Prostate gland (tissue), 2 donors: ENCODE measurements at regions not wholly inside any gene's neighbourhood (a gene's known extent, or its start where the extent isn't known, plus 50 kb on each side); places are given as distances from the start of the nearest gene placed in this dataset.

Source experiments
- POLR2A ChIP-seq: fragments of 450-650 bp; IDR thresholded peaks from one replicate; pipeline ENCODE4 v1.6.1; 2016; ENCODE audit warnings: antibody characterized with exemption, mild to moderate bottlenecking
- TF ChIP-seq, protein P1 (sequence below), 4 experiments: fragments of 200-600 bp in 2 of 4; fragments of 450-650 bp in 2 of 4; sonication (generic) in 2 of 4; IDR thresholded peaks; 1 replicate in 3 of 4; 2 replicates in 1 of 4; pipeline ENCODE4 v1.5.1; 2016 to 2019; ENCODE audit warnings: antibody characterized with exemption in 4 of 4, mild to moderate bottlenecking in 2 of 4, moderate library complexity in 2 of 4

DNA sequence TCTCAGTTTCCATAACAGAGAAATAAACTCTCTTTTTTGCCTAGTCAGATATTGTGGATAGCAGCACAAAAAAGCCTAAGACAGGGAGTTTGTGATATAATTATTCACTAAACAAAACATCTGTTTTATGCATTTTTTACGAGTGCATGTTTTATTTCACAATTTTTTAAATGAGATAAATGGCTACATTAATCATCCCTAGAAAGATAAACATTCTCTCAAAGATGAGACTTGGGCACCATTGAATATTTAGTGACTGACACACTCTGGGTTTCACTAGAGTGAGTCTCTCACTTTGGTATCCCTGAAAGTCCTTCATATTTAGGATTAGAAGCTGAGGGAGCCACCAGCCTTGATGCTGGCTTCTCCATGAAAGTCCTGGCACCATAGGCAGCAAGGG lies 74.3 kb upstream of the LRCH1 start:
- TF ChIP-seq, protein P1, sequence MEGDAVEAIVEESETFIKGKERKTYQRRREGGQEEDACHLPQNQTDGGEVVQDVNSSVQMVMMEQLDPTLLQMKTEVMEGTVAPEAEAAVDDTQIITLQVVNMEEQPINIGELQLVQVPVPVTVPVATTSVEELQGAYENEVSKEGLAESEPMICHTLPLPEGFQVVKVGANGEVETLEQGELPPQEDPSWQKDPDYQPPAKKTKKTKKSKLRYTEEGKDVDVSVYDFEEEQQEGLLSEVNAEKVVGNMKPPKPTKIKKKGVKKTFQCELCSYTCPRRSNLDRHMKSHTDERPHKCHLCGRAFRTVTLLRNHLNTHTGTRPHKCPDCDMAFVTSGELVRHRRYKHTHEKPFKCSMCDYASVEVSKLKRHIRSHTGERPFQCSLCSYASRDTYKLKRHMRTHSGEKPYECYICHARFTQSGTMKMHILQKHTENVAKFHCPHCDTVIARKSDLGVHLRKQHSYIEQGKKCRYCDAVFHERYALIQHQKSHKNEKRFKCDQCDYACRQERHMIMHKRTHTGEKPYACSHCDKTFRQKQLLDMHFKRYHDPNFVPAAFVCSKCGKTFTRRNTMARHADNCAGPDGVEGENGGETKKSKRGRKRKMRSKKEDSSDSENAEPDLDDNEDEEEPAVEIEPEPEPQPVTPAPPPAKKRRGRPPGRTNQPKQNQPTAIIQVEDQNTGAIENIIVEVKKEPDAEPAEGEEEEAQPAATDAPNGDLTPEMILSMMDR (IDR thresholded peaks at IDR 0.05), result no peak
- TF ChIP-seq POLR2A, result no peak
